22Rv1 (cell line): ENCODE measurements at regions not wholly inside any gene's neighbourhood (a gene's known extent, or its start where the extent isn't known, plus 50 kb on each side); places are given as distances from the start of the nearest gene placed in this dataset.

ENCODE experiments used
- ZFX ChIP-seq: fragments of 450-650 bp; IDR thresholded peaks from 2 replicates; pipeline ENCODE4 v1.6.1; 2017; ENCODE audit warnings: antibody characterized with exemption, borderline replicate concordance
- TF ChIP-seq, protein P1 (sequence below): fragments of 450-650 bp; IDR thresholded peaks from 2 replicates; pipeline ENCODE4 v1.5.1; 2017; ENCODE audit warnings: mild to moderate bottlenecking

GRCh38 chr7:26459540-26460193 is 168.0 kb downstream of the SNX10 start:
- TF ChIP-seq, protein P1, sequence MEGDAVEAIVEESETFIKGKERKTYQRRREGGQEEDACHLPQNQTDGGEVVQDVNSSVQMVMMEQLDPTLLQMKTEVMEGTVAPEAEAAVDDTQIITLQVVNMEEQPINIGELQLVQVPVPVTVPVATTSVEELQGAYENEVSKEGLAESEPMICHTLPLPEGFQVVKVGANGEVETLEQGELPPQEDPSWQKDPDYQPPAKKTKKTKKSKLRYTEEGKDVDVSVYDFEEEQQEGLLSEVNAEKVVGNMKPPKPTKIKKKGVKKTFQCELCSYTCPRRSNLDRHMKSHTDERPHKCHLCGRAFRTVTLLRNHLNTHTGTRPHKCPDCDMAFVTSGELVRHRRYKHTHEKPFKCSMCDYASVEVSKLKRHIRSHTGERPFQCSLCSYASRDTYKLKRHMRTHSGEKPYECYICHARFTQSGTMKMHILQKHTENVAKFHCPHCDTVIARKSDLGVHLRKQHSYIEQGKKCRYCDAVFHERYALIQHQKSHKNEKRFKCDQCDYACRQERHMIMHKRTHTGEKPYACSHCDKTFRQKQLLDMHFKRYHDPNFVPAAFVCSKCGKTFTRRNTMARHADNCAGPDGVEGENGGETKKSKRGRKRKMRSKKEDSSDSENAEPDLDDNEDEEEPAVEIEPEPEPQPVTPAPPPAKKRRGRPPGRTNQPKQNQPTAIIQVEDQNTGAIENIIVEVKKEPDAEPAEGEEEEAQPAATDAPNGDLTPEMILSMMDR: no peak
- TF ChIP-seq ZFX: no peak
